ENCODE measurements at regions not wholly inside any gene's neighbourhood (a gene's known extent, or its start where the extent isn't known, plus 50 kb on each side); places are given as distances from the start of the nearest gene placed in this dataset.

DNA sequence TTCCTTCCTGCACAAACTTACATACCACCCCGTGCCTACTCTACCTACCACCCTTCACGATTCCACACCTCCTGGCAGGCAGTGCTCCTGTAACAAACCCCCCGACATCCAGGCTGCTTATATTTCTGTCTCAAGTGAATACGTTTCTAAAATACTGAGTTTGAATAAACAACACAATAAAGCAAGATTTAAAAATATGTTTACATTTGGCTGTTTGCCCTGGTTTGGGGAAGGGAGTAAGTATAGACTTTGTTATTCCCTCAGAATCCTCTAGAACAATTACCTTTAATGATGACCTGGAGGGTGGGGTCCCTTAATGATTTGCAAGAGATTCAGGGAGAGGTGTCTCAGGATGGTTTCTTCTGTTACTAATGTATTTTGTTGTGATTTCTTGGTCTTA is 402.6 kb upstream of the TBL1XR1 start:
- no peak for DNase-seq (ENCODE audit: low read depth)

DNA sequence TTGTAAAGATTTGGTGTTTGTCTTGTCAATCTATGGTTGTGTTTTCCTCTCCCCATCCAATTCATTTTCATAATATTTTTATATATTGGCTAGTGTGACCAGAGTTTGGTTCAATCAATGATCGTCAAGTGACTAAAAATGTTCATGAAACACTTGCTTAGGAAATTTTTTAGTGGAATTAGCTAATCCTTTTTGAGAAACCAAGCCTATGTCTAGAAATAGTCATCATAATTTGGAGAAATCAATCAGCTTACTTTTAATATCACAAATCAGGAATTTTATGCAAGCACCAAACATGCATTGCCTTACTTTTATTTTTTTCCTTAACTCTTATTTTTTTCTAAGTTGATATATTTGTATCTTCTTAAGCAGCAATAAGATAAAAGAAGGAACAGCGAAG is 403.1 kb upstream of the TBL1XR1 start:
- no peak for DNase-seq (ENCODE audit: low read depth)

DNA sequence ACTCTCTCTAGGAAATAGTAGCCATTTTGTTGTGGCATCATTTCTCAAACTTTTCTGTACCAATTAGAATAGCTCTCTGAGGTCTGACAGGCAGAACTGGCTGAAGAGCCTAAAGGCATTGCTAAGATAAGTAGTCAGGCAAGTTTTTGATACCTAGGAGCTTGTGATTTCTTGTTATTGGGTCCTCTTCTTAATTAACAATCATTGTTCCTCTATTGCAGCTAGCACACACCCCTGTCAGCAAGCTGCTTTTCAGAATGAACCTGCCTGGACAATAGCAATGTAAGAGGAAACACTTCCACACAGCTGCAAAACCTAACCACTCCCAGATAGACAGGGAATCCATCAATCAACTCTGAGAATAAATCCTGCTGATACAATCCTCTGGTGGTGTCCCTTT is 403.9 kb upstream of the TBL1XR1 start:
- no peak for DNase-seq (ENCODE audit: low read depth)

DNA sequence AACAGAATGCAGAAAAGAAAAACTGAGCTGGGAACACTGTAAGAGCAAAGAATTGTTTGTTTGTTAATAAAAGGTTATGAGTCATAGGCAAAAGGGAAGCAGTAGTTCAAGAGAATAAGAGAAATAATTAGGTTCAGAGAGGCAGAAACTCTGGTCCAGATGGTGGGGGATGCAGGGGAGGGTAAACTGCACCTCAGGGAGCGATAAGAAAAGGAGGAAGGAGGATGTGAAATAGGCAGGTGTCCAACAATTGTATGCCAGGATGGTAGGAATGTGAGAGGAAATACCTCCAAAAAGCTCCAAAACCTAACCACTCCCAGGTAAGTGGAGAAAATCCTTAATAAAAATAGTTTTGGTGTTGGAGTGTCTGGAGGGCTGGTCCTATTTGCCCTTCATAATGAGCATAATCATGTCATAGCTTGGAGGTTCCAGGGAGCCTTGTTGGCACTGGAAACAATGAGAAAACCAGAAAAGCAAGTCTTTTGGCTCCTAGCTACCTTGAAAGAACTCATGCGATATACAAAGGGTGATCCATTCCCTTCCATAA is 405.4 kb upstream of the TBL1XR1 start:
- no peak for DNase-seq (ENCODE audit: low read depth)

DNA sequence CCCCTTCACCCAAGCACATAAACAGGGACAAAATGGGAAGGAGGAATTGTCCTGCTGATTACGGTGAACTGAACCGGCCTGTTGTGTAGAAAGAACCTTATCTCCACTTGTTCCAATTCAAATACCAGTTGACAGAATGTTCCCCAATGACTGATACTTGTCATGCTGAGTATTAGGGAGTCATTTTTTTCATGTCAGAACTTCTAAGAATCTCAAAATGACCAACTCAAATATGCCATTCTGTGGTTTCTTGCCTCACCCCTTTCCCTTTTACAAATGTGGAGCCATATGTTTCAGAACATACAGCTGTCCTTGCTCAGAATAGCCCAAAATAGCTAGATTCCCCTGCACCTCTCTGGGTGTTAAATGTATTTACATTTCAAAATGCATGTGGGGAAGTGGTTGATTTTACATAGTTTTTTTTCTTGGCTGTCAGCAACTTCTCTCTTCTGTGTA is 405.9 kb upstream of the TBL1XR1 start:
- no peak for DNase-seq (ENCODE audit: low read depth)

DNA sequence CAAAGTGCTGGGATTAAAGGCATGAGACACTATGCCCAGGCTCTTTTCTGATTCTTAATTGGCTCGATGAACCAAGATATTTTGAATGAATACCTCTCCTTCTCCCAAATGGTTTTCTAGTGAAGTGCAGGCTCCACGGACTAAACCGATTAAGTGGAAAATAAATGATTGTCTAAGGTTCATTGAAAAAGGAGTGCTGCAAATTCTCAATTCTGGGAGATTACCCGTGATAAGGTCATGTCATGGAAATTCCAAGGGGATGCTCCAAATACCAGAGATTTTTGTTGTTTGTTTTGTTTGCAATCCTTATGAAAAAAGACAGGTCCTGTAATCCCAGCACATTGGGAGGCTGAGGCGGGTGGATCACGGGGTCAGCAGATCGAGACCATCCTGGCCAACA is 406.9 kb upstream of the TBL1XR1 start:
- no peak for DNase-seq (ENCODE audit: low read depth)

DNA sequence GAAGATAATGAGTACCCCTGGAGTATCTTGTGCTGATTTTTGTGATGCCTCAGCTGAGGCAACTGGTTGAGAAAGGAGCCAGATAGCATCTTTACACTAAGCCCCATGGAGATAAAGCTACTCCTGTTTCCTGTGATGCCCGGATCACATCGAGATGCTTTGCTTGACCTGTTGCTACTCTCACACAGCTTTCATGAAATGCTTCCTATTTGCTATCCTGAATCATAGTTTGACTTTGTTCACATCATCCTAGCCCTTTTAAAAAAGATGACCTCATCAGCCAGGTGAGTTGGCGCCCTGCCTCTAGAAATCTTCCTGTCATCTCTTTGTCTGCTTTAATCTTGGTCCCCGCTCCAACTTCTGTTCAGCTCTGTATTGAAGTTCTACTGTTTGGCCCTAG is 409.6 kb upstream of the TBL1XR1 start:
- DNase-seq (ENCODE audit: low read depth), result no peak

DNA sequence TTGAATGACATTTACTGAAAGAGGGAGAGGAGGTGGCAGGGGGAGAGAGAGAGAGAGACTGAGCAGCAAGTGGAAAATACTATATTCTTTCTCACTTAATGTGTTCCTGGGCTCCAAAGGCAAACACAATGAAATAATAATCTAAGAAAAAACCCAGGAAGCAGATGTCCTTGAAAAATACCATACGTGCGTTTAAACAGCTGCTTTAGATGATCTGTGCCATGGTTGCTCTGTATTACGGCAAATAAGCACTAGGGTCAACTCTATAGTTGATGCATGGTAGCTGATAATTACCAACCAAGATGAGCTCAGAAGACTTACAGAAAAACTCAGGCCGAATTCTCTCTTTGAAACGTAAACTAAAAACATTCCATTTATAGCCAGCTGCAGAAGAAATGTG is 410.3 kb upstream of the TBL1XR1 start:
- no peak for DNase-seq (ENCODE audit: low read depth)

DNA sequence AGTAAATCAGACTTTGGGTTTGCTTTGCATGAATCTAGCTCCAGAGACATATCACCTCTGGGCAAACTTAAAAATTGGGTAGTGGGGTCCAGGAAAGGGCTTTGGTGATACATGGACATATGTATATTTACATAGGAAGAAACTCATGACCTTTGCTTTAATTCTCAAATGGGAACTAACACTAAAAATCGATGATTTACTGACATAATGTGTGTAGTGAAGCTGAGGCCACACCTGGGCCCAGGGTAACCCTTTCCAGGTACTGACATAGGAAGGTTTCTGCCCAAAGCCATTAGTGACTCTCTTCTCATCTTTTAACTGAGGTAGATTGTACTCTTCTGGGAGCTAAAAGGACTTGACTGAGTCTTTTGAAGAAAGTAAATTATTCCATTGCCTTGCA is 411.2 kb upstream of the TBL1XR1 start:
- DNase-seq (ENCODE audit: low read depth), result no peak

DNA sequence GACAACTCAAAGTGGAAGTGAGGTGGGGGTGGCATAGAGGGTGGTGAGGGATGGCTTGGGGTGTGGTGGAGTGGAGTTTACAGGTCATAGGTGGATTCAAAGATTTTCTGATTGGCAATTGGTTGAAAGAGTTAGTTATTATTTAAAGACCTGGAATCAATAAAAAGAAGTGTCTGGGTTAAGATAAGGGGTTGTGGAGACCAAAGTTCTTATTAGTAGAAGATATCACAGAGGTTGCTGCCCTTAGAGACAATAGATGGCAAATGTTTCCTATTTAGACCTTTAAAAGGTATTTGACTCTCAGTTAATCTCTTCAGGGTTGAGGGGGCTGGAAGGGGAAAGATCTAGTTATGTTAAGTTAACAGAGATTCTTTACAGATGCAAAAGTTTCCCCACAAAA is 412.3 kb upstream of the TBL1XR1 start:
- no peak for DNase-seq (ENCODE audit: low read depth)

DNA sequence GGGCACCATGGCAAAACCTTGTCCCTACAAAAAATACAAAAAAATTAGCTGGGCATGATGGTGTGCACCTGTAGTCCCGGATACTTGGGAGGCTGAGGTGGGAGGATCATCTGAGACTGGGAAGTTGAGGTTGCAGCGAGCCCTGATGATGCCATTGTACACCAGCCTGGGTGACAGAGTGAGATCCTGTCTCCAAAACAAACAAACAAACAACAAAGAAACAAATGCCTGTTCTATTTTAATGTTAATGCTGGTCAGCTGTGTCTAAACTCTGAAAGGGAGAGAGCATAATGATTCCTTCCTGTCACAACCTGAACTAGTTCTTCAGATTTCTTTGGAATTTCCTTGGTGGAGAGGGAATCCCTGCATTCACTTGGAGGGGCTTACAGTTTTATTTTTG is 413.0 kb upstream of the TBL1XR1 start:
- no peak for DNase-seq (ENCODE audit: low read depth)

DNA sequence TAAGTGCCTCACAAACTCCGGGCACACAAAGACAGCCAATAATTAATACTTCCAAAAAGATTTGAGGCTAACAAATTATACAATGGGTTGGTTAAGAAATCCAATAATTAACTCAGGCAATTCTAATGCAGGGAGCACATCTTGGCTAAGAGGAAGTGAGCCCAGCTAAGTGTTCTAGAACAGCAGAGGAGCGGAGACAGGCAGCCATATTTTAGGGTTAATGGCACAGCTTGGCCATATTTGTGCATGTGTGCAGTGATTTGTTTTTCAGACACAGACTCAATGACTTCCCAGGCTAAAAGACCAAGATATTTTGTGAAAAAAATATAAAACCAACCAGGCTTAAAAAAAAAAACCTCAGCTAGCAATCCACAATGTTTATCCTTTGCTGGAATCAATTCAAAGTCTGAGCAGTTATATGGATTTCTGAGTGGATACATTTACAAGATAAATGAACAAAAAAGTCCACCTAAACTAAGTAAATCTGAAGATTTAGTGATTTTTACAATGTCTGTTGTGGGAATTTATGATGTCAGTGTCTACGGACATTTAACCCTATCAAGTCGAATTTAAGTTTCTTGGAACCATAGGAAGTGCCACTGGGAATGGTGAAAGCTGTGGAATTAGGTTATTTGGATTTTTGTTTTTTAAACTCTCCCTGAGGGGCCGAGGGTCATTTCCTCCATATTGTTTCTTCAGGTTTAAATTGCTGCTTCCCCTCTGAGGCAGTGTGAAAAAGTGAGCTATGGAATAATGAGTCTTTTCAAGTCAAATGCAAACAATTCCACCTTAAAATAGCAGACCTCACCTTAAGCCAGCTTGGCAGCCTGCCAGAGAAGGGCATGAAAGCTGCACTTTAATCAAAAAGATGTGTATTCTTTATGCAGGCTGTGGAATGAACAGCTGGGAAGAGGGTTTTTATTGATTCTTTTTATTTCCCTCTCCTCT is 413.7 kb upstream of the TBL1XR1 start:
- DNase-seq (ENCODE audit: low read depth), result no peak

DNA sequence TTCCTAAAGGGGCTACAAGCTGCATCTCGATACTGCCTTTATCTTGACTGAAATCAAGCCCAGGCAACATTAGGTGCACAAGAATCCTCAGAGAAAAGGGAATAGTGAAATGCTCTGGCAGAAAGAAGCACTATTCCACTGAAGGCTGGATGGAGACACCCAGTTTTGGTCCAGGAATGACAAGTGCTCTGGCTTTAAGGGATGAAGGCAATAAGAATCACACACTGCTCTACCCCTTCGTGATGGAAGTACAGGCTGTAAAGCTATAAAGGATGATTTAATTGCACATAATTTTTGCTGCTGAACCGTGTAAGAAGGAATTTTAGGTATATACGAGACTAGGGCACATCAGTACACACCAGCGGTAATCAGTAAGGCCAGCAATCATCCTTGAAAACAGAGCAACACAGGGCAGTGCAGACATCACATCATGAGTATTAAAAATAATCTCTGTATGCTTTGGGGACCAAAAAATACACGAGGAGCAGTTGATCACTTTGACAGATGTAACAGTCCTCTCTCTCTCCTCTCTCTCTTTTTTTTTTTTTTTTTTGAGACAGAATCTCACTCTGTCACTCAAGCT is 414.6 kb upstream of the TBL1XR1 start:
- no peak for DNase-seq (ENCODE audit: low read depth)

DNA sequence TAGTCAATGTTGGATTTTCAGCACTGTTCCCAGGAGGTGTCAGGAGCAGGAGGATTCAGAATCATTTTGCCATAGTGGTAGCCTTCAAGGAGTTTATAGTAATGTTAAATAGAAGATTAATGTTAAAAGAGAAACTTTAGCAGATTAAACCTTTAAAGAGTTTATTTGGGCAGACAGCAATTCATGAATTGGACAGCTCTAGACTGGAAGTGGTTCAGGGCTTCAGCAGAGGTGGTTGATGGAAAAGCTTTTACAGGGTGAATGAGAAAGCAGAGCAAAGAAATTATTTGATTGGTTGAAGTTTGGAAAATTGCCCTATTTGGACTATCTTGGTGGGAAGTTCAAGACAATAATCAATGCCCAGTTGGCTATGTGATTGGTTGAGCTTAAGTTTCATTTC is 416.6 kb upstream of the TBL1XR1 start:
- DNase-seq (ENCODE audit: low read depth), result no peak

DNA sequence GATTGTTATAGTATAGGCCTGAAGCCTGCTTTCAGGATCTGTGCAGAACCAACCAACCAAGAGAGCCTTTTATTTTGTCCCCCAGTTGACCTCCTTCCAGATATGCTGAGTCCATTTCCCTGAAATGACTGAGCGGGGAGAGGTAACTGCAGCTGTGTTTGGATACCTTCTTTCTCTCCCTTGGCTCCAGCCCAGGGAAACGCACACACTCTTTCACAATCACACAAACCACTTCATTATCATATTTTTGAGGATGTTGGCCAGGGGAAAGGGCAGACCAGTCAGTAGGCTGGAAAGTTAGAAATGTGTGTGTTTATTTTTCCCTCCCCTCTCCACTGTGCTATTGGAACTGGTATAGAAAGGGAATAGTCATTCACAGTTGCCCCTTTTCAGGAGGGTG is 417.7 kb upstream of the TBL1XR1 start:
- no peak for DNase-seq (ENCODE audit: low read depth)

DNA sequence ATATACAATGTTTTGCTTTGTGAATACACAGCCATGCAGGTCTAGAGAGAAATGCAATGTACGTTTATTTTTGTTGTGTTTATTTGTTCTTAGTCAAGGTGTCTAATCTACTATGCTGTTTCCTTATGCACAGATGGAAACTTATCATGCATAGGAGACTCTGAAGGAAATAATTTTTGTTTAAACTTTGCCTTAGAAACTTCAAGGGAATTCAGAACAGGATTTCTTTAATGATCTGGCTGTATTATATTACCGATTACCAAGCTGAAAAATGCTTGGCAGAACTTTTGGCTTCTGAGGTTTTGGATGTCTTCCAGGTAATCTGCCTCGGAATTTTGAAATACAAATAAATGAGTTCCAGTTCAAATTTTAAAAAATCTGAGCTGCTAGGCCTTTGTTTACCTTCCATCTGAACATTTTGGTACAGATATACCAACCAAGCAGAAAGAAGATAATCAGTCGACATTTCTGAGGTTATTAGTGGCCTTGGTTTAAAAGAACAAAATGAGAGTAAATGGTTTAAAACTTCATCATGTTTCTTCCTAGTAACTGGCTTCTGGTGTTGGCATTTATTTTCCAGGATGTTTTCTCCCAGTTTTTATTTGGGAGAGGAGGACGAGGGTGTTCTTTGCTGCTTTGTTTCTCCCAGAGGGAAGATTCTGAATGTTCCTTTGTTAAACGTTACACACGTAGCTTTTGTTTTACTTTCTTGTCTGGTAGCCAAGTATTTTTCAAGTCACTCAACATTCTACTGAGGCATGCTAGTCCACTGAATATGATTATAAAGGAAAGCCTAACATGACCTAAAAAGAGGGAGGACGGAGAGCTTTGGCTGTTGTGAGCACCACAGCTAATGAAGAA is 421.8 kb upstream of the TBL1XR1 start:
- no peak for DNase-seq (ENCODE audit: low read depth)

DNA sequence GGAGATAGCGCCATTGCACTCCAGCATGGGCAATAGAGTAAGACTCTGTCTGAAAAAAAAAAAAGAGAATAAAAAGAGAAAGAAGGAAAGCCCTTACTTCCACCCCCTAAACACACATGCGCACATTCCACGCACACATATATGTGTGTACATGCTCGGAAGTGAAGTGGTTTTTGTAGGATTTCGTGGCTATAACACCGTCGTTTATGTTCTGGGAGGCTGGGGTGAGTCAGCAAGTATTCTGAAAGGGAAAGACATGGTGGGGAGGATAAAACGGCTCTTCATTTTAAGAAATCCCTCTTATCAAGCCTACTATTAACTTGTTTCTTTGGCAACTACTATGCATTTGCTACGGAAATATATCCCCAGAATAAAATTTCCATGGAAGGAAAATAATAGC is 422.8 kb upstream of the TBL1XR1 start:
- DNase-seq (ENCODE audit: low read depth), result no peak

DNA sequence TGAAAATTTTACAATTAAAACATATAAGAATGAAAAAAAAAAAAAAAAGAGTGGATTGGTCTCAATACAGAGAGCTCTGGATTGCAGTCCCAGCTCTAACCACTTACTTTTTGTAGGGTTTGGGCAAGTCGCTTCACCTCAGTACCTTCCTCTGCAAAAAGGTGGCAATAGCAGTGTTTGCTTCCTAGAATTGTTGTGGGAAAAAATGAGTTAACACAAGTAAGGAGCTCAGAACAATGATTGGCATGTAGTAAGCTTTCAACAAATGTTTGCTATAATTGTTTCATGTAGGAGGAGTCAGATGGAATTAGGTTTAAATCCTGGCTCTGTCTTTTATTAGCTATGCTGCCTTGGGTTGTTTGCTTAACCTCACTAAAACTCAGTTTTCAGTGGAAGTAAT is 425.2 kb upstream of the TBL1XR1 start:
- no peak for DNase-seq (ENCODE audit: low read depth)

DNA sequence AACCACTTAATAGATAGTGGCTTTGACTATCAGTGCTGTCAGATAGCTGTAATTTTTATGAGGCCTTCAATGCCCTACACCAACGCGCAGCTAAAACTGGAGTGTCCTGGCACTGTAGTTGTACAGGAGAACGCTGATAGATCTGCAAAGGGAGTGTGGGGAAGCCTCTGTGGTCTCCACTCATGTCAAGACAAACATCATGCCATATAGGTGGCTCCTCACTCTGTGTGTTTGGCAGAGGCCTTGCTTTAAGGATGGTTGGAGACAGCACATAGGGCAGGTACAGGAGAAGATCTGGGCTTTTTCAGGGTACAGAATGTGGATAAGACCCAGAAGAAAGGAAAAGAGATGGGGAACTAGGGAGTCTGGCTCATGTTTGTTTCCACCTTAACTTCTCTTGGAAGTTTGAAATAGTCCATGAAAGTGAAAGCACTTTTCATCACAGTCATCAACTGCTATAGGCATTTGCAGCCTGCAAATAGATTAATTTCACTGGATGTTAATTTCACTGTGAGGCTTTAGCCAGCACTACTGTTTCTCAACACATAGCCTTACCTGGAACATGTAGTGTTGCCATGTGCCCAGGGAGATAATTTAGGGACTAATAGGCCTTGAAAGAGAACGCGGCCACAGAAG is 425.8 kb upstream of the TBL1XR1 start:
- no peak for DNase-seq (ENCODE audit: low read depth)

DNA sequence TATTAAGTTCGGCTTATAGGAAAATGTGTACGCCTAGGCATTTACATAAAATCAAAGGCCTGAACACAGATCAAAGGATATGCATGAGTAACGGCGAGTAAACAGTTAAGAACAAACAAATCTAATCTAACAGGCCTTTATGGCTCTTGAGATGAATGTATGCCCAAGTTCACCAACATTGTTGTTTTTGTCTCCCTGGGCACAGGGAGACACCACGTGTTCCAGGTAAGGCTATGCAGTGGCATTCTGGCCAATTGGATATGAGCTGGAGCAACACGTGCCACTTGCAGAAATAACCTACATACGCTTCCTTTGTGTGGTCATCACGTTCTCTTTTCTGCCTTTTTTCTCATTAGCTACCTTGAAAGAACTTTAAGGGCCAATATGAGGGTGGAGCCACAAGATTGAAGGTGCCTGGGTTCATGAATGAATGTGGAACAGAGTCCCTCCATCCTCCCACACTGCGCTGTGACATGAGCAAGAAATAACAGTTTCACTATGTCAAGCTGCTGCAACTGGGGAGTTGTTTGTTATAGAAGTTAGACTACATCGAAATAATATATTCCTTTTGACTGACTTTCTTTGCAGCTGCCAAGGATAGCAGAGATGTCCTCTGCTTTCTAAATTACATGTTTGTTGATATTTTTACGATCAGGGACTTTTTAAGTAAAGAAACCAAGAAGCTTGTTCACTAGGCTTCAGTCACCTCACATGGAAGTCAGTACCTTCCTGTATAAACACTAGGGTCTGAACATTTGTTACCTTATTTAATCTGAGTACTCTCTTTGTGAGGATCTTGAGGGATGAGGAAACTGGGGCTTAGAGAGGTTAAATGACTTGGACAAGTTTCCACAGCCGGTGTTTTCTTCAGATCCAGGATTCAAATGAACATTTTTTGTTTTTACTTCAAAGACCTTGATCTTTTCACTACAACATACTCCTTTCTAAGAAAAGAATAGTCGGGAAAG is 427.5 kb upstream of the TBL1XR1 start:
- DNase-seq (ENCODE audit: low read depth), result no peak

DNA sequence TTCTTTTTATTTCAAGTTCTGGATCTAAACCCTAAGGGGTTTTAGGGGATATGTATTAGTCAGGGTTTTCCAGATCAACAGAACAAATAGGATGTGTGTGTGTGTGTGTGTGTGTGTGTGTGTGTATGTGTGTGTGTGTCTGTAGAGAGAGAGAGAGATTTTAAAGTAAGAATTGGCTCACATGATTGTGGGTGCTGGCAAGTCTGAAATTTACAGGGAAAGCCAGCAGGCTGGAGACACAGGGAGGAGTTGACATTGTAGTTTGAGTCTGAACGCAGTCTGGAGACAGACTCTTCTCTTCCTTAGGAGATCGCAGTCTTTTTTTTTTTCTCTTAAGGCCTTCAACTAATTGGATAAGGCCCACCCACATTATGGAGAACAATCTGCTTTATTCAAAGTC is 428.8 kb upstream of the TBL1XR1 start:
- no peak for DNase-seq (ENCODE audit: low read depth)
